NT2/D1 (cell line): ENCODE measurements at regions not wholly inside any gene's neighbourhood (a gene's known extent, or its start where the extent isn't known, plus 50 kb on each side); places are given as distances from the start of the nearest gene placed in this dataset.

Experiments
- SUZ12 ChIP-seq: IDR thresholded peaks from 2 replicates; pipeline ENCODE4 v1.6.1; 2011; ENCODE audit not compliant: insufficient read length, insufficient read depth; ENCODE audit errors: extremely low read depth
- ZNF274 ChIP-seq: IDR thresholded peaks from 2 replicates; pipeline ENCODE4 v1.6.1; 2011; ENCODE audit warnings: mild to moderate bottlenecking, low read depth, low read length

GRCh38 chr5:159543326-159543725 is 213.0 kb upstream of the IL12B start:
- TF ChIP-seq SUZ12: no peak
- no peak for TF ChIP-seq ZNF274
